AG09309 (cell line): ENCODE measurements at regions not wholly inside any gene's neighbourhood (a gene's known extent, or its start where the extent isn't known, plus 50 kb on each side); places are given as distances from the start of the nearest gene placed in this dataset.

Experiments
- DNase-seq: peaks from one replicate; pipeline ENCODE4 v3.0.0-alpha.2; 2010; ENCODE audit warnings: low read depth
- H3K4me3 ChIP-seq: 2 replicates; pipeline ENCODE4 v1.5.1; 2011; ENCODE audit warnings: mild to moderate bottlenecking, low read depth, low read length, moderate library complexity; ENCODE audit not compliant: control insufficient read depth
- CTCF ChIP-seq: IDR thresholded peaks from 2 replicates; pipeline ENCODE4 v1.5.1; 2011; ENCODE audit warnings: mild to moderate bottlenecking, low read depth, low read length, inconsistent platforms; ENCODE audit not compliant: insufficient read depth, control insufficient read depth; ENCODE audit errors: missing control alignments

GRCh38 chr3:66856533-66856932 lies 141.6 kb upstream of the KBTBD8 start:
- no peak overlapping the region for H3K4me3 ChIP-seq
- DNase-seq = no peak
- no peak for TF ChIP-seq CTCF

GRCh38 chr3:66858656-66859381 lies 139.3 kb upstream of the KBTBD8 start:
- no peak for DNase-seq
- no peak overlapping the region for H3K4me3 ChIP-seq
- no peak for TF ChIP-seq CTCF

- no peak overlapping the region for H3K4me3 ChIP-seq
- DNase-seq = no peak
- no peak for TF ChIP-seq CTCF
These were observed 137.3 kb upstream of the KBTBD8 start for GRCh38 chr3:66860771-66861170.

- no peak for DNase-seq
These were observed 134.6 kb upstream of the KBTBD8 start for GRCh38 chr3:66863205-66864111.

GRCh38 chr3:66884659-66885058 lies 113.4 kb upstream of the KBTBD8 start:
- DNase-seq = no peak
- H3K4me3 ChIP-seq = no peak overlapping the region
- no peak for TF ChIP-seq CTCF

More at GRCh38 chr3:66863205-66864111, 134.6 kb upstream of the KBTBD8 start:
- H3K4me3 ChIP-seq = no peak overlapping the region
- TF ChIP-seq CTCF = no peak

GRCh38 chr3:66885326-66886000 lies 112.6 kb upstream of the KBTBD8 start:
- peak; percentile 20 for DNase-seq

More at GRCh38 chr3:66885326-66886000, 112.6 kb upstream of the KBTBD8 start:
- H3K4me3 ChIP-seq = no peak overlapping the region
- TF ChIP-seq CTCF = no peak
